GM12892 (cell line): ENCODE measurements at regions not wholly inside any gene's neighbourhood (a gene's known extent, or its start where the extent isn't known, plus 50 kb on each side); places are given as distances from the start of the nearest gene placed in this dataset.
"Not testable (repeated sequence)": the region's sequence is repeated elsewhere in the genome, so short reads cannot be mapped to it uniquely, and the experiment has no call there.

Source experiments
- DNase-seq: peaks from one replicate; pipeline ENCODE4 v3.0.0; 2011; ENCODE audit not compliant: insufficient read length
- FAIRE-seq: peaks from 2 replicates; lab custom pipeline; 2011; peaks lifted over from hg19 to GRCh38; lab: Jason Lieb, UNC
- POLR2A ChIP-seq: IDR thresholded peaks from 2 replicates; pipeline ENCODE4 v1.6.1; 2011; ENCODE audit warnings: low read depth, low read length, control low read depth
- POLR2AphosphoS5 ChIP-seq: IDR thresholded peaks from 2 replicates; pipeline ENCODE4 v1.6.1; 2011; ENCODE audit warnings: low read depth, low read length, control low read depth
- TAF1 ChIP-seq: IDR thresholded peaks from 2 replicates; pipeline ENCODE4 v1.6.1; 2011; ENCODE audit warnings: low read depth, mild to moderate bottlenecking, control low read depth, low read length, borderline replicate concordance

DNA sequence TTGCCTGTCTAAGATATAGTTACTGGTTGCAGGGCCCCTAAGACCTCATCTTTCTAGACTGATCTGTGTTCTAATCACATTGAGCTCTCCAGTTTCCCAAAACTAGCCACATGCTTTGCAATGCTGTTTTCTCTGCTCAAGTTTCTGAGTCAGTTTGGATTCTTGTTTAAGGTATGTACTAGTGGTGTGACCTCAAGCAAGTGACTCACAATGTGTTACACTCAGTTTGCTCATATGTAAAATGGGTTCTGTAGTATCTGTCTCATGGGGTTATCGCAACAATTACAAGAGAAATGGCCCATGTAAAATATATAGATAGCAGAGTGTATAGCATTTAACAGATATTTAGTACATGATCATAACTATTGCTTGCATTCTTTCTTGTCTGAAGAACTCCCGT lies 153.1 kb upstream of the ELL2 start:
- no peak for DNase-seq
- TF ChIP-seq POLR2AphosphoS5 (no peak), POLR2A (no peak), TAF1 (no peak)
- no peak for FAIRE-seq

DNA sequence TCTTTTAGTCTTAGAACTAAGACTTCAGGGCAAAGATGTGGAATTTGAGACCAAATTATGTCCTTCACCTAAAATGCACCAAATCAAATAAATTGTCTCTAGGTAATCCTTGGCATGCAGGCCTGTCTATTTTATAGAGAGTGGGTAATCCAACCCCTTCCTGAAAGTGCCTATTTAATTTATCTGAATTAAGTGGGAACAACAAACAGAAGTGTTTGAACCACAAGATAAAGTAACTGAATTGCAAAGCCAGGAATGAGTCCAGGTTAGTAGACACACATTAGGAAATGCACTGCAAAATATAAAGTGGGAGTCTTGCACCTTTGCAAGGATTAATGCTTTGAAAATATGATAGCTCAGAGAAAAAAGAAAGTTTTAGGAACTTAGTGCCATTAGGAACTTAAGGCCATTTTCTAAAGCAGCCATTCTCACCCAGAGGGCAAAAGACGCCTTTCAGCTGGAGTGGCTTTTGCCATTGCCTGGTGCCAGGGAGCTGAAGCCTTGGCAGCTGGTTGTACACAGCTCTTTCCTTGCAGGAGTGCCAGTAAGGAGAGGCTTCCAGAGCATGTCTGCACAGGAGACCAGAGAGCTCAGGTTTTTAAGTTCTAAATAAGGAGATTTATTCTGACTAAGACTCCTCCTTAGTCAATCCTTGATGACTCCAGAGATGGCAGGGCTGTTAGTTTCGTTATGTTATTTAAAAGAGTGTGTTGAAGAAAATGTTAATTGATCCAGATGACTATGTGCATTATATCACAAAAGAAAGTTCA lies 151.7 kb upstream of the ELL2 start:
- TF ChIP-seq TAF1 (no peak), POLR2A (no peak), POLR2AphosphoS5 (no peak)
- DNase-seq: no peak
- FAIRE-seq: no peak

DNA sequence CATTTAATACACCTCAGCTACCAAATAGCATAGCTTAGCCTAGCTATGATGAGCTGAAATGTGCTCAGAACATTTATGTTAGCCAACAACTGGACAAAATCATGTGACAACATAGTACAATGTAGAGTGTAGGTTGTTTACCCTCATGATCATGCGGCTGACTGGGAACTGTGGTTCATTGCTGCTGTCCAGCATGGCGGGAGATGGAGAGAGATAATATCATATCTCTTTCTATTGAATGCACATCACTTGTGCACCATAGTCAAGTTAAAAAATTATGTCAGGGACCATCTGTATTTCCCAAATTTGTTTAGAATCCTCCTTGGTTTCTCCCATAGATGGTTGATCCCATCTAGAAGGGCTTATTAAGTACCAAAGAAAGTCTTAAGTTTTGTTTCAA lies 151.1 kb upstream of the ELL2 start:
- DNase-seq (no peak), FAIRE-seq (no peak)
- TF ChIP-seq POLR2AphosphoS5 (no peak), TAF1 (no peak), POLR2A (no peak)

DNA sequence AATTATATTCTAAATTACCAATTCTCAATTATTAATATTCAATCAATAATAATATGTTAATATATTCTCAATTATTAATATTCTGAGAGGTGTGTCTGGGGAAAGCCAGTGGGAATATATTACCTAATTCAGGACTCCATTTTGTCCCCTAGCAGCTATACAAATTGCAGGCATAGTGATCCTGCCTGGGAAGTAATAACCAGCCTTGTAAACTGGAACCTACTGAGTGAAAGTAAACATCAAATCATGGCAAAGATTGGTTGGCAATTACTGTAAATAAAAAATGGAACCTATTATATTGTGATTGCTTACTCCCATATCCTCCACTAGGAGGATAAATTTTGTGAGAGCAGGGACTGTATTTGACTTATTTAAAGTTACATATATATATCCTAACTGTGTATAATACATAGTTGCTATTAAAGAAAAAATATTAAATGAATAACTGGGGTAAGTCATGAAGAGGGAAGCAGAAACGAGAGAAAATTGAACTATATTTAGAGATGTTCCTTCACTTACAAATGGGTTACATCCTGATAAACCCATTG lies 150.5 kb upstream of the ELL2 start:
- TF ChIP-seq TAF1 (no peak), POLR2A (no peak), POLR2AphosphoS5 (no peak)
- DNase-seq (no peak), FAIRE-seq (no peak)

DNA sequence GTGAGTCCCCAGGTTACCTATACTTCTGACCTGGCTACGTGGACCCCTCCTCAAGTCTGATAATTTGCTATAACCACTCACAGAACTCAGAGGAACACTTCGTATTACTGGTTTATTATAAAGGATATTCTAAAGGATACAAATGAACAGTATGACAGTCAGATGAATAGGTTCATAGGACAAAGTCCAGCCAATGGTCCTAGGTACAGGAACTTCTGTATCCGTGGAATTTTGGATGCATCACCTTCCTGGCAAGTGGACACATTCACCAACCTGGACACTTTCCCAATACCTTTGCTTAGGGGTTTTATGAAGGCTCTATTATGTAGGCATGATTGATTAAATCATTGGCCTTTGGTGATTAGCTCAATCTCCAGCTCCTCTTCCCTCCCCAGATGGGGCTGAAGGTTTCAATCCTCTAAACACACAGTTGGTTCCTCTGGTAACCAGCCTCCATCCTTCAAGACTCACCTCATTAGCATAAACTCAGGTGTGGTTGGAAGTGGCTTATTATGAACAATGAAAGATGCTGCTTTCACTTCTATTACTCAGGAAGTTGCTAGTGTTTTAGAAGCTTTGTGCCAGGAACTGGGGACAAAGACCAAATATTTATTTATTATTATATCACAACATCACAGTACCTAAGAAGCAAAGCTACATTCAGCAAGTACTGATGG lies 149.6 kb upstream of the ELL2 start:
- DNase-seq (no peak), FAIRE-seq (peak; percentile 24)
- TF ChIP-seq POLR2A (no peak), TAF1 (no peak), POLR2AphosphoS5 (no peak)

DNA sequence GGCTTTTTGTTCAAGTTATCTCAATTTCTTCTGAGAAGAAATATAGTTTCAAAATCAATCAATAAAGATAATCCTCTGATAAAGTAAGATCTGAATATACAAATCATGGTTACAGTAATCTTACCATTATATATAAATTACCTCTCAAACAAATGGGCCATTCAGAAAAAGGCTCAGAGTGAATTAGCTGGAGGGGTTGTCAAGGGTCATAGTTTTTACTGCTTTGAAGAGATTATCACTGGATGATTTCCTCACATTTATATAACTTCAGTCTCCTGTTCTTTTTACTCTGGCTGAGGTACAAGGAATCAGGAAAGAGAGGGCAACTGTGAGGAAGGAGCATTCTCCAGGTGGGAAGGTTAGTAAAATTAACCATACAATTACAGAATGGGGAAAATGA lies 148.6 kb upstream of the ELL2 start:
- FAIRE-seq (no peak), DNase-seq (no peak)
- TF ChIP-seq TAF1 (no peak), POLR2A (no peak), POLR2AphosphoS5 (no peak)

DNA sequence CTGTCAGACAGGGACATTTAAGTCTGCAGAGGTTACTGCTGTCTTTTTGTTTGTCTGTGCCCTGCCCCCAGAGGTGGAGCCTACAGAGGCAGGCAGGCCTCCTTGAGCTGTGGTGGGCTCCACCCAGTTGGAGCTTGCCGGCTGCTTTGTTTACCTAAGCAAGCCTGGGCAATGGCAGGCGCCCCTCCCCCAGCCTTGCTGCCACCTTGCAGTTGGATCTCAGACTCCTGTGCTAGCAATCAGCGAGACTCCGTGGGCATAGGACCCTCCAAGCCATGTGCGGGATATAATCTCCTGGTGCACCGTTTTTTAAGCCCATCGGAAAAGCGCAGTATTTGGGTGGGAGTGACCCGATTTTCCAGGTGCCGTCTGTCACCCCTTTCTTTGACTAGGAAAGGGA lies 147.0 kb upstream of the ELL2 start:
- DNase-seq, FAIRE-seq: not testable (repeated sequence)

DNA sequence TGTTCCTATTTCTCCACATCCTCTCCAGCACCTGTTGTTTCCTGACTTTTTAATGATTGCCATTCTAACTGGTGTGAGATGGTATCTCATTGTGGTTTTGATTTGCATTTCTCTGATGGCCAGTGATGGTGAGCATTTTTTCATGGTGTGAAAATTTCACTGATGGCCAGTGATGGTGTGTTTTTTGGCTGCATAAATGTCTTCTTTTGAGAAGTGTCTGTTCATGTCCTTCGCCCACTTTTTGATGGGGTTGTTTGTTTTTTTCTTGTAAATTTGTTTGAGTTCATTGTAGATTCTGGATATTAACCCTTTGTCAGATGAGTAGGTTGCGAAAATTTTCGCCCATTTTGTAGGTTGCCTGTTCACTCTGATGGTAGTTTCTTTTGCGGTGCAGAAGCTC lies 142.2 kb upstream of the ELL2 start:
- DNase-seq, FAIRE-seq: not testable (repeated sequence)

DNA sequence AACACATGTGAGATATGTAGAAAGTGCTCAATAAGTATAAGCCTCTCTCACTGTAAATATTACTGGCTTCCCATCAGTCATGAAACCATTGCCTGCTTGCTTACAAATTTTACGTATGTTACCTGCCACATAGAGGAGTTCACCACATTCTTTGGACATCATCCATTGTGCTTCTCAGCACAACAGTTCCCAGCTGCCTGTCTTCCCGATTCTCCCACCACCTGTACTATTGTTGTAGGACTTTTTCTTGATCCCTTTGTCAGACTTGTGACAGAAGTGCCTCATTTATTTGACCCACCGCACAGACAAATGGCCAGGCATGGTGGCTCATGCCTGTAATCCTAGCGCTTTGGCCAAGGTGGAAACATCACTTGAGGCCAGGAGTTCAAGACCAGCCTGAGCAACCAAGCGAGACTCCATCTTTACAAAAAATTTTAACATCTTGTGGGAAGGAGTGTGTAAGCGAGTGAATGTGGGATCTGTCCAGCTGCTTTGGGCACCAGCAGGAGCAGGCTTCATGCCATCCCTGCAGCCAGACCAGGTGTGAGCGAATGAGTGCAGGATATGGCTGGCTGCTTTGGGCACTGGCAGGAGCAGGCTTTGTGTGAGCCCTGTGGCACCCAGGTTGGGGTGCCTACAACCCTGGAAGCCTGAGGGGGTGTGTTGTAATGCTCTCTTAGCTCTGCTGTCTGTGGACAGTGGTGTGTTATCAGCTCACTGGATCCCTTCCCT lies 139.9 kb upstream of the ELL2 start:
- DNase-seq: no peak
- FAIRE-seq: no peak
- no peak for TF ChIP-seq POLR2AphosphoS5
- TF ChIP-seq POLR2A: no peak
- TF ChIP-seq TAF1: no peak

DNA sequence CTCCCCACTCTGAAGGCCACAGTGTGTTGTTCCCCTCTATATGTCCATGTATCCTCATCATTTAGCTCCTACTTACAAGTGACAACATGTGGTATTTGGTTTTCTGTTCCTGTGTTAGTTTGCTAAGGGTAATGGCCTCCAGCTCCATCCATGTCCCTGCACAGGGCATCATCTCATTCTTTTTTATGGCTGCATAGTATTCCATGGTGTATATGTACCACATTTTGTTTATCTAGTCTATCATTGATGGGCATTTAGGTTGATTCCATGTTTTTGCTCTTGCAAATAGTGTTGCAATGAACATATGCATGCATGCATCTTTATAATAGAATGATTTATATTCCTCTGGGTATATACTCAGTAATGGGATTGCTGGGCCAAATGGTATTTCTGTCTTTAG lies 135.8 kb upstream of the ELL2 start:
- not testable (repeated sequence) for FAIRE-seq, DNase-seq

DNA sequence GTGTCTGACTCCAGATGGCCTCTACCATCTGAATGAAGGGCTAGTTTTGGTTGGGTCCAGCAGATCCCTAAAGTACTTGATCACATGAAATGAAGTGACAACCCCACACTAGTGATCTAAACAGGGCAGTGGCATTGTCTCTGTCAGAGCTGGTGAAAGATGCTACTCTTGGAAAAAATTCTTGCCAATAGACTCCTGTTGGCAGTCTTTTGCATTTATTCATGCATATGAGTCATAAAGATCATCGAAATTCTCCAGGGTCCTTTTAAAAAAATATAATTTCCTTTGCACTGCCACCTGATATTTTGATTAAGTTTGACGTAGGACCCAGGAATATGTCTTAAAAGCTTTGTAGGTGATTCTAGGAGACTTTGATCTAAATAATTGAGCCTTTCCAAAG lies 135.1 kb upstream of the ELL2 start:
- DNase-seq (no peak), FAIRE-seq (no peak)
- TF ChIP-seq POLR2A (no peak), TAF1 (no peak), POLR2AphosphoS5 (no peak)

DNA sequence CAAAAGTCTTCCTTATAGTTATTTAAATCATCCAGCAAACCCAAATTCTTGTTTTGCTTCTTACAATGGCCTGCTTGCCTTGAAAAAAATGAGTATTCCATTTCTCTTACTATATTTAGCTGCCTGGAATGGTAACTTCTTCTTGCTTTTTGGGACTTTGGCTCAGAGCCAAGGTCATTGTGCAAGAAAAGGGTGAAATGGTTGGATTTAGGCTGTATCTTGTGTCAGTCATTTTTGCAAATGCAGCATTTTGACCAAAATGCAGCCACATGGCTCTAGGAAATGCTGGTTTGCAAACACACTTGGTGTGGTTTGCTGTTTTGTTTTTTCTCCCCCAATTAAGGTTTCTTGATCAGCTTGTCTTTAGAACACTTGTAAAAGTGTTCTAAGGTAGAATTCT lies 133.3 kb upstream of the ELL2 start:
- no peak for DNase-seq
- FAIRE-seq: no peak
- TF ChIP-seq POLR2A (no peak), POLR2AphosphoS5 (no peak), TAF1 (no peak)
